ENCODE measurements at regions not wholly inside any gene's neighbourhood (a gene's known extent, or its start where the extent isn't known, plus 50 kb on each side); places are given as distances from the start of the nearest gene placed in this dataset.

GRCh38 chr21:36552434-36552785, 72.5 kb upstream of the CLDN14 start:
- ATAC-seq, result no peak

GRCh38 chr21:36553406-36553805, 73.5 kb upstream of the CLDN14 start:
- no peak for DNase-seq (ENCODE audit: missing footprints)
- no peak for ATAC-seq
- intact Hi-C loops (cut with DNase I), result no loop called here

More at GRCh38 chr21:36552434-36552785, 72.5 kb upstream of the CLDN14 start:
- intact Hi-C loops (cut with DNase I), result no loop called here
- no peak for DNase-seq (ENCODE audit: missing footprints)

- DNase-seq (ENCODE audit: missing footprints), result no peak
- intact Hi-C loops (cut with DNase I), result no loop called here
- ATAC-seq, result no peak
Observed at GRCh38 chr21:36554411-36555157, 74.7 kb upstream of the CLDN14 start.

- intact Hi-C loops (cut with DNase I), result no loop called here
- DNase-seq (ENCODE audit: missing footprints), result no peak
- no peak for ATAC-seq
Observed at GRCh38 chr21:36555199-36555800, 75.4 kb upstream of the CLDN14 start.

- DNase-seq (ENCODE audit: missing footprints) (no peak), ATAC-seq (no peak)
- intact Hi-C loops (cut with DNase I), result no loop called here
Observed at GRCh38 chr21:36557316-36557715, 77.4 kb upstream of the CLDN14 start.

GRCh38 chr21:36560933-36561575, 81.1 kb upstream of the CLDN14 start:
- ATAC-seq (no peak), DNase-seq (ENCODE audit: missing footprints) (no peak)
- intact Hi-C loops (cut with DNase I), result no loop called here

GRCh38 chr21:36563341-36563926, 83.5 kb upstream of the CLDN14 start:
- ATAC-seq, result no peak
- DNase-seq (ENCODE audit: missing footprints), result no peak
- intact Hi-C loops (cut with DNase I), result no loop called here

- ATAC-seq (no peak), DNase-seq (ENCODE audit: missing footprints) (no peak)
- intact Hi-C loops (cut with DNase I), result no loop called here
Observed at GRCh38 chr21:36564647-36565046, 84.7 kb upstream of the CLDN14 start.

- intact Hi-C loops (cut with DNase I), result no loop called here
- DNase-seq (ENCODE audit: missing footprints) (no peak), ATAC-seq (no peak)
Observed at GRCh38 chr21:36565540-36565939, 85.6 kb upstream of the CLDN14 start.

- no peak for ATAC-seq
- DNase-seq (ENCODE audit: missing footprints), result no peak
- intact Hi-C loops (cut with DNase I), result no loop called here
Observed at GRCh38 chr21:36566644-36567043, 86.7 kb upstream of the CLDN14 start.

GRCh38 chr21:36567216-36567885, 87.4 kb upstream of the CLDN14 start:
- intact Hi-C loops (cut with DNase I), result no loop called here
- ATAC-seq (no peak), DNase-seq (ENCODE audit: missing footprints) (no peak)

- ATAC-seq (no peak), DNase-seq (ENCODE audit: missing footprints) (no peak)
- intact Hi-C loops (cut with DNase I), result no loop called here
Observed at GRCh38 chr21:36569511-36569910, 89.6 kb upstream of the CLDN14 start.

- intact Hi-C loops (cut with DNase I), result no loop called here
- ATAC-seq (no peak), DNase-seq (ENCODE audit: missing footprints) (no peak)
Observed at GRCh38 chr21:36571556-36571955, 91.6 kb upstream of the CLDN14 start.

- ATAC-seq, result no peak
- intact Hi-C loops (cut with DNase I), result no loop called here
- DNase-seq (ENCODE audit: missing footprints), result no peak
Observed at GRCh38 chr21:36572039-36572438, 92.1 kb upstream of the CLDN14 start.

GRCh38 chr21:36575306-36575705, 95.4 kb upstream of the CLDN14 start:
- intact Hi-C loops (cut with DNase I), result no loop called here
- DNase-seq (ENCODE audit: missing footprints), result no peak
- no peak for ATAC-seq

- intact Hi-C loops (cut with DNase I), result no loop called here
- ATAC-seq, result no peak
- no peak for DNase-seq (ENCODE audit: missing footprints)
Observed at GRCh38 chr21:36576441-36576840, 96.5 kb upstream of the CLDN14 start.

- intact Hi-C loops (cut with DNase I), result no loop called here
- no peak for ATAC-seq
Observed at GRCh38 chr21:36579898-36580297, 100.0 kb upstream of the CLDN14 start.

GRCh38 chr21:36582271-36582670, 102.3 kb upstream of the CLDN14 start:
- ATAC-seq, result no peak
- intact Hi-C loops (cut with DNase I), result no loop called here
- no peak for DNase-seq (ENCODE audit: missing footprints)

More at GRCh38 chr21:36579898-36580297, 100.0 kb upstream of the CLDN14 start:
- DNase-seq (ENCODE audit: missing footprints), result no peak

- DNase-seq (ENCODE audit: missing footprints) (no peak), ATAC-seq (no peak)
- intact Hi-C loops (cut with DNase I), result no loop called here
Observed at GRCh38 chr21:36583591-36583990, 103.7 kb upstream of the CLDN14 start.
